HEK293 (cell line): ENCODE measurements at regions not wholly inside any gene's neighbourhood (a gene's known extent, or its start where the extent isn't known, plus 50 kb on each side); places are given as distances from the start of the nearest gene placed in this dataset.

ENCODE experiments used
- CTCF ChIA-PET: fragments of 350-600 bp; formaldehyde crosslinking; extraction: SDS; loops from one replicate; lab custom pipeline; 2021; ENCODE audit warnings: antibody characterized with exemption; lab: Yijun Ruan, JAX
- POLR2A ChIA-PET: fragments of 300-600 bp; formaldehyde crosslinking; extraction: SDS; loops from one replicate; lab custom pipeline; 2020; ENCODE audit warnings: antibody characterized with exemption, inconsistent platforms; lab: Yijun Ruan, JAX
- H3K27ac ChIP-seq: fragments of 200-500 bp; sonication (Bioruptor generic); 2 replicates; pipeline ENCODE4 v1.5.1; 2014; ENCODE audit warnings: low read depth, low read length, control low read depth, inconsistent platforms; ENCODE audit errors: extremely low read depth
- H3K36me3 ChIP-seq, 2 experiments: fragments of 200-500 bp in 1 of 2; sonication (Bioruptor generic) in 1 of 2; 1 replicate in 1 of 2; 2 replicates in 1 of 2; pipeline ENCODE4 v1.5.1; 2014 to 2017; ENCODE audit warnings: inconsistent platforms in 2 of 2, low read length in 2 of 2; ENCODE audit not compliant: control insufficient read depth in 2 of 2, insufficient read depth in 1 of 2
- H3K4me1 ChIP-seq: fragments of 200-500 bp; sonication (Bioruptor generic); 2 replicates; pipeline ENCODE4 v1.5.1; 2014; ENCODE audit warnings: mild to moderate bottlenecking, low read length, inconsistent platforms; ENCODE audit not compliant: control insufficient read depth, insufficient read depth
- H3K4me3 ChIP-seq: 2 replicates; pipeline ENCODE4 v1.5.1; 2011; ENCODE audit warnings: low read depth, mild to moderate bottlenecking, control low read depth, low read length, moderate library complexity
- H3K9me3 ChIP-seq: fragments of 200-500 bp; sonication (Bioruptor generic); 2 replicates; pipeline ENCODE4 v1.5.1; 2014; ENCODE audit warnings: low read depth, low read length, inconsistent platforms; ENCODE audit not compliant: control insufficient read depth, insufficient read depth
- KLF10 ChIP-seq: fragments of 450-650 bp; IDR thresholded peaks from 2 replicates; pipeline ENCODE4 v1.5.1; 2018; ENCODE audit warnings: missing biosample characterization, mild to moderate bottlenecking, missing genetic modification characterization
- KLF7 ChIP-seq: fragments of 450-650 bp; formaldehyde crosslinking; IDR thresholded peaks from 2 replicates; pipeline ENCODE4 v1.5.1; 2016; ENCODE audit warnings: missing biosample characterization, missing genetic modification characterization, borderline replicate concordance
- MYNN ChIP-seq: fragments of 450-650 bp; formaldehyde crosslinking; IDR thresholded peaks from 2 replicates; pipeline ENCODE4 v1.5.1; 2016; ENCODE audit warnings: missing biosample characterization, missing genetic modification characterization, borderline replicate concordance
- ZFP3 ChIP-seq: fragments of 450-650 bp; formaldehyde crosslinking; IDR thresholded peaks from 2 replicates; pipeline ENCODE4 v1.5.1; 2016; ENCODE audit warnings: low read depth, missing biosample characterization, missing genetic modification characterization
- ZFP41 ChIP-seq: fragments of 450-650 bp; formaldehyde crosslinking; IDR thresholded peaks from 2 replicates; pipeline ENCODE4 v1.5.1; 2016; ENCODE audit warnings: missing biosample characterization, missing genetic modification characterization, borderline replicate concordance
- ZNF146 ChIP-seq: fragments of 450-650 bp; formaldehyde crosslinking; IDR thresholded peaks from 2 replicates; pipeline ENCODE4 v1.5.1; 2016; ENCODE audit warnings: missing biosample characterization, missing genetic modification characterization
- ZNF157 ChIP-seq: fragments of 450-650 bp; formaldehyde crosslinking; IDR thresholded peaks from 2 replicates; pipeline ENCODE4 v1.5.1; 2016; ENCODE audit warnings: missing biosample characterization, missing genetic modification characterization
- ZNF184 ChIP-seq: fragments of 450-650 bp; IDR thresholded peaks from 2 replicates; pipeline ENCODE4 v1.5.1; 2018; ENCODE audit warnings: missing biosample characterization, mild to moderate bottlenecking, missing genetic modification characterization
- ZNF19 ChIP-seq: fragments of 450-650 bp; formaldehyde crosslinking; IDR thresholded peaks from 2 replicates; pipeline ENCODE4; 2016; ENCODE audit warnings: missing biosample characterization, missing genetic modification characterization, low read depth
- ZNF2 ChIP-seq: fragments of 450-650 bp; formaldehyde crosslinking; IDR thresholded peaks from 2 replicates; pipeline ENCODE4 v1.5.1; 2016; ENCODE audit warnings: missing biosample characterization, missing genetic modification characterization
- ZNF211 ChIP-seq: fragments of 450-650 bp; formaldehyde crosslinking; IDR thresholded peaks from 2 replicates; pipeline ENCODE4 v1.5.1; 2016; ENCODE audit warnings: low read depth, missing biosample characterization, missing genetic modification characterization
- ZNF354C ChIP-seq: fragments of 450-650 bp; formaldehyde crosslinking; IDR thresholded peaks from 2 replicates; pipeline ENCODE4 v1.5.1; 2016; ENCODE audit warnings: missing biosample characterization, missing genetic modification characterization, low read depth, borderline replicate concordance
- ZNF37A ChIP-seq: fragments of 450-650 bp; IDR thresholded peaks from 2 replicates; pipeline ENCODE4 v1.5.1; 2018; ENCODE audit warnings: missing biosample characterization, missing genetic modification characterization
- ZNF416 ChIP-seq: fragments of 450-650 bp; formaldehyde crosslinking; IDR thresholded peaks from 2 replicates; pipeline ENCODE4 v1.5.1; 2016; ENCODE audit warnings: missing biosample characterization, missing genetic modification characterization
- ZNF510 ChIP-seq: fragments of 450-650 bp; formaldehyde crosslinking; IDR thresholded peaks from 2 replicates; pipeline ENCODE4 v1.5.1; 2018; ENCODE audit warnings: mild to moderate bottlenecking, missing genetic modification characterization, missing biosample characterization; ENCODE audit not compliant: insufficient replicate concordance
- ZNF558 ChIP-seq: fragments of 450-650 bp; formaldehyde crosslinking; IDR thresholded peaks from 2 replicates; pipeline ENCODE4 v1.5.1; 2016; ENCODE audit warnings: missing biosample characterization, missing genetic modification characterization
- ZNF596 ChIP-seq: fragments of 450-650 bp; IDR thresholded peaks from 2 replicates; pipeline ENCODE4 v1.5.0; 2018; ENCODE audit warnings: missing biosample characterization, mild to moderate bottlenecking, missing genetic modification characterization, moderate library complexity
- ZNF600 ChIP-seq: fragments of 450-650 bp; formaldehyde crosslinking; IDR thresholded peaks from 2 replicates; pipeline ENCODE4 v1.5.1; 2016; ENCODE audit warnings: missing biosample characterization, missing genetic modification characterization
- ZNF626 ChIP-seq: fragments of 450-650 bp; sonication (Bioruptor Pico); formaldehyde crosslinking; IDR thresholded peaks from 2 replicates; pipeline ENCODE4 v1.5.1; 2018; ENCODE audit warnings: missing biosample characterization, missing genetic modification characterization, inconsistent platforms
- ZNF670 ChIP-seq: fragments of 450-650 bp; formaldehyde crosslinking; IDR thresholded peaks from 2 replicates; pipeline ENCODE4 v1.5.1; 2016; ENCODE audit warnings: missing biosample characterization, missing genetic modification characterization, low read depth
- ZNF785 ChIP-seq: fragments of 450-650 bp; formaldehyde crosslinking; IDR thresholded peaks from 2 replicates; pipeline ENCODE4 v1.5.1; 2016; ENCODE audit warnings: missing biosample characterization, missing genetic modification characterization
- TF ChIP-seq, protein P1 (sequence below): fragments of 450-650 bp; formaldehyde crosslinking; IDR thresholded peaks from 2 replicates; pipeline ENCODE4 v1.5.1; 2016; ENCODE audit warnings: missing biosample characterization, missing genetic modification characterization
- TF ChIP-seq, protein P2 (sequence below): fragments of 450-650 bp; formaldehyde crosslinking; IDR thresholded peaks from 2 replicates; pipeline ENCODE4 v1.5.0; 2017; ENCODE audit warnings: missing biosample characterization, missing genetic modification characterization, borderline replicate concordance

DNA sequence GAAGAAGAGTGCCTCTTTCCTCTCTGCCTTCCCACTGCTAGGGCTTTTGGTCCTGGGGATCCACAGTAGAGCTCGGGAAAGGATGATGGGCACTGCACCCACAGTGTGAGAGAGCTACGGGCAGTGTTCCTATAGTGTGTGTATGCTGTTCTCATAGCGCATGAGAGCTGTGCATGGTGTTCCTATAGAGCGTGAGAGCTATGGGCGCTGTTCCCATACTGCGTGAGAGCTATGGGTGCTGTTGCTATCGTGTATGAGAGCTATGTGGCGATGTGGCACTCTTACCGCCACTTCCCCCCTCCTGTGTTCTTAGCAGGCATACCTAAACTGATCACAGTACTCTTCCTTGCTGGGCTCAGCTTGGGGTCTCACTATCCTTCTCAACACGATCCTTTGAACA lies 213.5 kb downstream of the EDEM1 start (continued):
- TF ChIP-seq ZFP41 = no peak

DNA sequence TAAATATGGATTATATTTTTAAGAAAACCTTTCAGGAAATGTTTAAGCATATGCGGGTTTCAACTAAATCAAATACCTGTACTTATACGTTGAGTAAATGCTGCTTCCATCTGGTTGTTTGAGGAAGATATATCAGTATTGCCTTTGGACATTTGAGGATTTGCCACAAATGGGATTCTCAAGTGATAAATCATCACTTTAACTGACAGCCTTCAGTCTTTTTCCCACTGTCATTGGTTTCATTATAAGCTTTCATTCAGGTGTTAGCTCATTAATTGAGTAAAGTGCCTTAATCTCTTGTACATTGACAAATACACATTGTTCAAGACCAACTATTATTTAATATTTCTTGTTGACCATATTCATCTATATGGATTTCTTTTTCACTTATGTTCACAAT lies 217.2 kb downstream of the EDEM1 start:
- Histone ChIP-seq H3K36me3 (no peaks in the 10 kb centered on the region), H3K27ac (no peak overlapping the region), H3K4me3 (no peak overlapping the region), H3K9me3 (no peaks in the 10 kb centered on the region), H3K4me1 (no peaks in the 10 kb centered on the region)
- ChIA-PET POLR2A (no interaction called here), CTCF (interaction anchor here (1.2 kb wide), 1 partner anchor 21 kb away, joined by 3 read pairs; no protein-coding TSS in a partner anchor)
- TF ChIP-seq ZNF184 (tag by site-specific recombination) = no peak
- no peak for TF ChIP-seq KLF10
- no peak for TF ChIP-seq ZNF510 (tag by site-specific recombination)
- no peak for TF ChIP-seq ZNF37A
- no peak for TF ChIP-seq ZNF146
- TF ChIP-seq ZNF785 (tag by site-specific recombination) = no peak
- no peak for TF ChIP-seq ZNF558 (tag by site-specific recombination)
- no peak for TF ChIP-seq ZNF596 (tag by site-specific recombination)
- TF ChIP-seq ZNF626 (tag by site-specific recombination) = no peak
- no peak for TF ChIP-seq ZNF2 (tag by site-specific recombination)
- TF ChIP-seq ZNF157 = no peak
- no peak for TF ChIP-seq MYNN (tag by site-specific recombination)
- no peak for TF ChIP-seq KLF7 (tag by site-specific recombination)
- no peak for TF ChIP-seq ZNF354C (tag by site-specific recombination)
- no peak for TF ChIP-seq ZNF600 (tag by site-specific recombination)
- no peak for TF ChIP-seq ZNF211 (tag by site-specific recombination)
- no peak for TF ChIP-seq ZNF416 (tag by site-specific recombination)
- TF ChIP-seq, protein P1, sequence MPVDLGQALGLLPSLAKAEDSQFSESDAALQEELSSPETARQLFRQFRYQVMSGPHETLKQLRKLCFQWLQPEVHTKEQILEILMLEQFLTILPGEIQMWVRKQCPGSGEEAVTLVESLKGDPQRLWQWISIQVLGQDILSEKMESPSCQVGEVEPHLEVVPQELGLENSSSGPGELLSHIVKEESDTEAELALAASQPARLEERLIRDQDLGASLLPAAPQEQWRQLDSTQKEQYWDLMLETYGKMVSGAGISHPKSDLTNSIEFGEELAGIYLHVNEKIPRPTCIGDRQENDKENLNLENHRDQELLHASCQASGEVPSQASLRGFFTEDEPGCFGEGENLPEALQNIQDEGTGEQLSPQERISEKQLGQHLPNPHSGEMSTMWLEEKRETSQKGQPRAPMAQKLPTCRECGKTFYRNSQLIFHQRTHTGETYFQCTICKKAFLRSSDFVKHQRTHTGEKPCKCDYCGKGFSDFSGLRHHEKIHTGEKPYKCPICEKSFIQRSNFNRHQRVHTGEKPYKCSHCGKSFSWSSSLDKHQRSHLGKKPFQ (tag by site-specific recombination) = no peak
- no peak for TF ChIP-seq ZFP3 (tag by site-specific recombination)

DNA sequence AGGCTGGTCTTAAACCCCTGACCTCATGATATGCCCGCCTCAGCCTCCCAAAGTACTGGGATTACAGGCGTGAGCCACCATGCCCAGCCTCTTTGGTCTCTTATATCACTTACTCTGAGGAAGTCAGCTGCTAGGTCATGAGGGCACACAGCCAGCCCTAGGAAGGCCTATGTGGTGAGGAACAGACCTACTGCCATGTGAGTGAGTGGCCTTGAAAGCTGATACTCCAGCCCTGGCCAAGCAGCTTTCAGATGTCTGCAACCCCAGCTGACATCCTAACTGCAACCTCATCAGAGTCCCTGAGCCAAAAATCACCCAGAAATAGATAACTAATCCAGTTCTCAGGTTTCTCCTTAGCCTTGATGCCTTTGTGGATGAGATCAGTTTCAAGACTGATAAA lies 224.3 kb downstream of the EDEM1 start:
- CTCF ChIA-PET = interaction anchor here (0.7 kb wide), 1 partner anchor 1111 kb away, joined by 3 read pairs; no protein-coding TSS in a partner anchor
- no peak overlapping the region for H3K4me3 ChIP-seq
- H3K9me3 ChIP-seq = no peaks in the 10 kb centered on the region
- H3K27ac ChIP-seq = no peak overlapping the region
- TF ChIP-seq, protein P2, sequence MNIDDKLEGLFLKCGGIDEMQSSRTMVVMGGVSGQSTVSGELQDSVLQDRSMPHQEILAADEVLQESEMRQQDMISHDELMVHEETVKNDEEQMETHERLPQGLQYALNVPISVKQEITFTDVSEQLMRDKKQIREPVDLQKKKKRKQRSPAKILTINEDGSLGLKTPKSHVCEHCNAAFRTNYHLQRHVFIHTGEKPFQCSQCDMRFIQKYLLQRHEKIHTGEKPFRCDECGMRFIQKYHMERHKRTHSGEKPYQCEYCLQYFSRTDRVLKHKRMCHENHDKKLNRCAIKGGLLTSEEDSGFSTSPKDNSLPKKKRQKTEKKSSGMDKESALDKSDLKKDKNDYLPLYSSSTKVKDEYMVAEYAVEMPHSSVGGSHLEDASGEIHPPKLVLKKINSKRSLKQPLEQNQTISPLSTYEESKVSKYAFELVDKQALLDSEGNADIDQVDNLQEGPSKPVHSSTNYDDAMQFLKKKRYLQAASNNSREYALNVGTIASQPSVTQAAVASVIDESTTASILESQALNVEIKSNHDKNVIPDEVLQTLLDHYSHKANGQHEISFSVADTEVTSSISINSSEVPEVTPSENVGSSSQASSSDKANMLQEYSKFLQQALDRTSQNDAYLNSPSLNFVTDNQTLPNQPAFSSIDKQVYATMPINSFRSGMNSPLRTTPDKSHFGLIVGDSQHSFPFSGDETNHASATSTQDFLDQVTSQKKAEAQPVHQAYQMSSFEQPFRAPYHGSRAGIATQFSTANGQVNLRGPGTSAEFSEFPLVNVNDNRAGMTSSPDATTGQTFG (tag by site-specific recombination) = no peak
- TF ChIP-seq ZNF19 (no peak), ZNF670 (no peak)
- no peaks in the 10 kb centered on the region for H3K36me3 ChIP-seq
- H3K4me1 ChIP-seq = no peaks in the 10 kb centered on the region
- POLR2A ChIA-PET = no interaction called here
